ENCODE measurements at regions not wholly inside any gene's neighbourhood (a gene's known extent, or its start where the extent isn't known, plus 50 kb on each side); places are given as distances from the start of the nearest gene placed in this dataset.

- no peak for TF ChIP-seq CTCF (IDR thresholded peaks at IDR 0.05; ENCODE audit: borderline replicate concordance, control extremely low read depth, extremely low read depth, insufficient read depth, missing control alignments)
- DNase-seq (ENCODE audit: low spot score): no peak
- in situ Hi-C loops (cut with MboI; ENCODE audit: low sequenced_read_pairs, unreplicated experiment): no loop called here
Measured at GRCh38 chr11:92808022-92808421, 161.4 kb upstream of the MTNR1B start.

GRCh38 chr11:92810423-92811064, 158.9 kb upstream of the MTNR1B start:
- in situ Hi-C loops (cut with MboI; ENCODE audit: low sequenced_read_pairs, unreplicated experiment): no loop called here
- no peak for TF ChIP-seq CTCF (IDR thresholded peaks at IDR 0.05; ENCODE audit: borderline replicate concordance, control extremely low read depth, extremely low read depth, insufficient read depth, missing control alignments)
- no peak for DNase-seq (ENCODE audit: low spot score)

GRCh38 chr11:92811341-92811740, 158.1 kb upstream of the MTNR1B start:
- TF ChIP-seq CTCF (IDR thresholded peaks at IDR 0.05; ENCODE audit: borderline replicate concordance, control extremely low read depth, extremely low read depth, insufficient read depth, missing control alignments): no peak
- no peak for DNase-seq (ENCODE audit: low spot score)
- in situ Hi-C loops (cut with MboI; ENCODE audit: low sequenced_read_pairs, unreplicated experiment): no loop called here

GRCh38 chr11:92812841-92813240, 156.6 kb upstream of the MTNR1B start:
- no peak for DNase-seq (ENCODE audit: low spot score)
- in situ Hi-C loops (cut with MboI; ENCODE audit: low sequenced_read_pairs, unreplicated experiment): no loop called here
- no peak for TF ChIP-seq CTCF (IDR thresholded peaks at IDR 0.05; ENCODE audit: borderline replicate concordance, control extremely low read depth, extremely low read depth, insufficient read depth, missing control alignments)

GRCh38 chr11:92819830-92820229, 149.6 kb upstream of the MTNR1B start:
- no peak for DNase-seq (ENCODE audit: low spot score)
- no peak for TF ChIP-seq CTCF (IDR thresholded peaks at IDR 0.05; ENCODE audit: borderline replicate concordance, control extremely low read depth, extremely low read depth, insufficient read depth, missing control alignments)
- in situ Hi-C loops (cut with MboI; ENCODE audit: low sequenced_read_pairs, unreplicated experiment): no loop called here

GRCh38 chr11:92820860-92821259, 148.6 kb upstream of the MTNR1B start:
- in situ Hi-C loops (cut with MboI; ENCODE audit: low sequenced_read_pairs, unreplicated experiment): no loop called here
- no peak for DNase-seq (ENCODE audit: low spot score)
- TF ChIP-seq CTCF (IDR thresholded peaks at IDR 0.05; ENCODE audit: borderline replicate concordance, control extremely low read depth, extremely low read depth, insufficient read depth, missing control alignments): no peak
